ENCODE measurements at regions not wholly inside any gene's neighbourhood (a gene's known extent, or its start where the extent isn't known, plus 50 kb on each side); places are given as distances from the start of the nearest gene placed in this dataset.

DNA sequence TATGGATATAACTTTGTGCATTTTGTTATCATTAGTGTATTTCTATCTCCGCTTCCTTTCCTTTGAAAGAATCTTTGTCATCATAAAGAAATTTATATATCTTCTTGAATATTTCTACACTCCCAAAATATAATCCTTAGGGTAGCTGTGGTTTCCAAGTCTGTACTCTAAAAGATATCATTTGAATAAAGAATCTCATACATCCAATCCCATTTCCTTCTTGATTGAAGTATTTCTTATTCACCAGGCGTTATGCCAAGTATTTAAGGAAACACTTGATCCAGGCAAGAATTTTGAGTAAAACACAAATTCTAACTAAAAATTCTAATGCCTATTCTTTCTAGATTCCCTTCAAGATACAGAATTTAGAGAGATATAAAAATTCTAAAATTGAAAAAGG is 821.8 kb downstream of the GALC start:
- no peak for DNase-seq (ENCODE audit: low read depth in 2 of 2)

DNA sequence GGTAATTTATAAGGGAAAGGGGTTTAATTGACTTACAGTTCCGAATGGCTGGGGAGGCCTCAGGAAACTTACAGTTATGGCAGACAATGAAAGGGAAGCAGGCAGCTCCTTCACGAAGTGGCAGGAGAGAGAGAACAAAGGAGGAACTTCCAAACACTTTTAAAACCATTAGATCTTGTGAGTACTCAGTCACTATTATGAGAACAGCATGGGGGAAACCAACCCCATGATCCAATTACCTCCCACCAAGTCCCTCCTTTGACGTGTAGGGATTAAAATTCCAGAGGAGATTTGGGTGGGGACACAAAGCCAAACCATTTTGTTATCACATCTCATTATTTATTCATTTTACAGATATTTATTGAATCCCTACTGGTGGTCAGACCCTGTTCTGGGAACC is 822.8 kb downstream of the GALC start:
- no peak for DNase-seq (ENCODE audit: low read depth in 2 of 2)

- no peak for DNase-seq (ENCODE audit: low read depth in 2 of 2)
Measured at GRCh38 chr14:87169362-87169761, 823.6 kb downstream of the GALC start.

GRCh38 chr14:87161502-87161901 is 831.5 kb downstream of the GALC start:
- DNase-seq (ENCODE audit: low read depth in 2 of 2), result no peak

DNA sequence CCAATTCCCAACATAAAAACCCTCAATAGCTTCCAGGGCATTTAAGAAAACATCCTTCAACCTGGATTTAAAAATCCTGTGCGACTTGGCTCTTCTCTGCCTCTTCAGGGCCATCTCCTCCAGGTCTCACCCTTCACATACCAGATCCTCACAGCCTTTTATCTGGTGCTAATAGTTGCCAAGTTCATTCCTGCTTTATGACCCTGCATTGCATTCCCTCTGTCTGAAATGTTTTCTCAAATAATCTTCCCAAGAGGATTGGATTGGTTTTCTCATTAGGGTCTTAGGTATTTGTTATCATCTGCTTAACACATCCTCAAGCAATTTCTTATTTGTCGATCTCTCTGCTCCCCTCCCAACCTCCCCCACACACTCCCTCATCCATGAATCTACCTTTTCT is 832.0 kb downstream of the GALC start:
- DNase-seq (ENCODE audit: low read depth in 2 of 2), result no peak

- no peak for DNase-seq (ENCODE audit: low read depth in 2 of 2)
Measured at GRCh38 chr14:87158283-87158682, 834.7 kb downstream of the GALC start.

DNA sequence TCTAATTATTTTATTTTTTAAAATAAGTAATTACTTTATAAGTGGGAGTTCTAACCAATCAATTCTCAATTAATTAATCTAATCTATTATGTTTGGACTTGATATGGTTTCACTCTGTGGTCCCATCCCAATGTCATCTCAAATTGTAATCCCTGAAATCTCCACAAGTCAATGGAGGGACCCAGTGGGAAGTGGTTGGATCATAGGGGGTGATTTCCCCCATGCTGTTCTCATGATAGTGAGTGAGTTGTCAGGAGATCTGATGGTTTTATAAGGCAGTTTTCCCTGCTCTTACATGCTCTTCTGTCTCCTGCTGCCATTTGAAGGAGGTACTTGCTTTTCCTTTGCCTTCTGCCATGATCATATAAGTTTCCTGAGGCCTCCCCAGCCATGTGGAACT is 836.1 kb downstream of the GALC start:
- no peak for DNase-seq (ENCODE audit: low read depth in 2 of 2)

DNA sequence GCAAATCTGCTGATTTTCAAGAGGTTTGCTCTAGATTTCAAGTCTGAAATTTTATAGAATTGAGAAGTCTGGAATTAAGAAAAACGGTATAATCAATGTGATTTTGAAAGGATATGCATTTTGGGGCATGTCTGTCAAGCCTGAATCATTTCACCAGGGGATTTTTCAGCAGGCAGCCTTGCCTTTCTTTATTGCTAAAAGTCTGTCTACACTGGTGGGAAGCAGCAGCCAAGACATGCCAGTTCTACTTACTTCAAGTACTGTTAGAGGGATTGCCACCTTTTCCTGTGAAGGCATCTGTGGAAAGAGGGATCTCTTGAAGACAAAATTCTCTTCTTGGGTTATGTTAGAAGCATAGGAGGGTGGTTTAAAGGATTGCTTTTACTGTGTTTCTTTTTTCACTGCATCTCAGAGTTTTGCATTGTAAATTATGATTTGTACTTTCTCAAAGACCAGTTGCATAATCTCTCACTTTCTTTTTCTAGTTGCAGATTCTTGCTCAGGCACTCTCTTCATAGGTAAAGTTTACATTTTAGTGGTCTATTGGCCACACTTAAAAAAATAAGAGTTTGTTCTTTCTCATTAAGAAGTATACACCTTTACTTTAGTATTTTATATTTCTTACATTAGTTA is 837.0 kb downstream of the GALC start:
- DNase-seq (ENCODE audit: low read depth in 2 of 2), result no peak

GRCh38 chr14:87153901-87154300 is 839.1 kb downstream of the GALC start:
- DNase-seq (ENCODE audit: low read depth in 2 of 2), result no peak

- DNase-seq (ENCODE audit: low read depth in 2 of 2), result no peak
Measured at GRCh38 chr14:87153391-87153790, 839.6 kb downstream of the GALC start.

GRCh38 chr14:87152693-87153092 is 840.3 kb downstream of the GALC start:
- no peak for DNase-seq (ENCODE audit: low read depth in 2 of 2)

- no peak for DNase-seq (ENCODE audit: low read depth in 2 of 2)
Measured at GRCh38 chr14:87149583-87150354, 843.2 kb downstream of the GALC start.

DNA sequence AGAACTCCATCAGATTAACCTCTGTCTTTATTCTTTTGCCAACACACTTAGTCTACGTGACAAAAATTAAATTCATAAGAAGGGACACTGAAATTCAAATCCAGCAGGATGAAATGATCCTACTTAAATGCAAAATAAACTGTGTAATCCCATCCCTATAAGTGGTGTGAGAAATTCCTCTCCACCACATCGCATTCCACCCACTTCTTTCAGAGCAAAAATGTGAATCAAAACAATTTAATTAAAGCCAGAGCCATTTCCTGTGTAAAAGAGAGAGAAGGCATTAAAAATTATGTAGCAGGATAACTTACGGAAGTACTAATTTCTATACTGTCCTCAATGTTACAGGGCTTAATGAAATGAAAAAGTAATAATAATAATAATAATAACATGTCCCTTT is 844.3 kb downstream of the GALC start:
- no peak for DNase-seq (ENCODE audit: low read depth in 2 of 2)

GRCh38 chr14:87142551-87143211 is 850.3 kb downstream of the GALC start:
- DNase-seq (ENCODE audit: low read depth in 2 of 2), result no peak

GRCh38 chr14:87141801-87142200 is 851.2 kb downstream of the GALC start:
- no peak for DNase-seq (ENCODE audit: low read depth in 2 of 2)

- no peak for DNase-seq (ENCODE audit: low read depth in 2 of 2)
Measured at GRCh38 chr14:87139299-87139698, 853.7 kb downstream of the GALC start.

DNA sequence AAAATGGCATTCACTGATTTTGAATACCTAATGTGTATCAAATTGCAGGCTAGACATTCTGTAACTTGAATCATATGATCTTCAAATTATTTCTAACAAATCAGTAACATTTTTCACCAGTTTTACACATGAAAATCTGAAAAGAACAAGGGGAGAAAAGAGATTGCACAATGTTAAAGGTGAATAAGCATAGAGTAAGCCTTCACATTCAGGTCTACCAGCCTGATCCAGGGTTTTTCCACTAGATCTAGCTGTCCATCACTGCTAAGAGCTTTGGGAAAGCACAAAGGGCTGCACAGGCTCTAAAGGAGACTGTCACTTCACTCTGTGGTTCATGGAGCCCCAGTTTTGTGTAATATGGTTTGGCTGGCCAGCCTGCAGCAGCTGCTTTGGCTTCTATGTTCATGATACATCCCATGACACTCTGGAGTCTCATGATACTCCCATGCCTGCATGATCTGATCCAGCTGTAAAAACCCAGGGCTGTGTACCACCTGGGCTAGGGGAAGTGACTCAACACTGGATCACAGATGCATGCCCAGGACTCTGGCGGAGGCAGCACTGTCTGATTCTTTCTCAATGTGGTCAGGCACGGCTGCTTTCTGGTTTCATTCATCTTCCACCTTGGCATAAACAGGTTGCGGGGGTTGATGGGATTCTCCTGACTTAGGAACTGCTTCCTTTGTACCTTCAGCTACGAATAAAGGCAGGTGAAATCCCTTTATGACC is 859.7 kb downstream of the GALC start:
- DNase-seq (ENCODE audit: low read depth in 2 of 2), result no peak

- DNase-seq (ENCODE audit: low read depth in 2 of 2), result no peak
Measured at GRCh38 chr14:87131879-87132278, 861.1 kb downstream of the GALC start.

DNA sequence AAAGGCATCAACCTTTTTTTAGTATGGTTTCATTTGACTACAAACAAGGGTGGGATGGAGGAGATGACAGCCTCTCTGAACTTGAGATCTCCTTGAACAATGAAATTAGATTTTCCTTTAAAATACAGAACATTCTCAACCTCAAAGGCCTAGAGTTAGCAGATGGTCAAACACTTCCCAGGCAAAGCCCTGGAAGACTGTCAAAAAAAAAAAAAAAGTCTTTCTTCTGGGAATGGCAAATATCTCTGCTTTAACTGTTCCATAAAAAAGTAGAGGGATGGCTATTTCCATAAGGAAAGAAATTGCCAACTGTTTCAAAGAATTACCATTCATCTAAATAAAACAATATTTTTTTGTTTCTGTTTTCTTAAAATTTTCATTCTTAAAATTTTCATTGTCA is 870.8 kb downstream of the GALC start:
- DNase-seq (ENCODE audit: low read depth in 2 of 2), result no peak

DNA sequence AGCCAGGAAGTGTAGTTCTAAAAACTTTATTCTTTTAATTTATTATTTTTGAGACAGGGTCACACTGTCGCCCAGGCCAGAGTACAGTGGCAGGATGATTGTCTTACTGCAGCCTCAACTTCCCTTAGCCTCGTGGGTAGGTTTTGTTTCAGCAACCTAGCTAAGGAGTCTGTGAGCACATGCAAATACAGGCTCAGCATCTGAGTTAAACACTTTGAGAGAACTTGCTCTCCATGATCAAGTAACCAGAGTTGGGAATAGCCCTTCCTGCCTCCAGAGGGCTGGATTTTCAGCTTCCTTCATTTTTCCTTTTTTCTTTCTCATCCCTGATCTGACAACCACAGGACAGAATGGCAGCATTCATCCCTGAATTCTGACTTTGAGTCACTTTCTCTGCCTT is 871.3 kb downstream of the GALC start:
- DNase-seq (ENCODE audit: low read depth in 2 of 2), result no peak

- DNase-seq (ENCODE audit: low read depth in 2 of 2), result no peak
Measured at GRCh38 chr14:87115234-87115633, 877.7 kb downstream of the GALC start.

DNA sequence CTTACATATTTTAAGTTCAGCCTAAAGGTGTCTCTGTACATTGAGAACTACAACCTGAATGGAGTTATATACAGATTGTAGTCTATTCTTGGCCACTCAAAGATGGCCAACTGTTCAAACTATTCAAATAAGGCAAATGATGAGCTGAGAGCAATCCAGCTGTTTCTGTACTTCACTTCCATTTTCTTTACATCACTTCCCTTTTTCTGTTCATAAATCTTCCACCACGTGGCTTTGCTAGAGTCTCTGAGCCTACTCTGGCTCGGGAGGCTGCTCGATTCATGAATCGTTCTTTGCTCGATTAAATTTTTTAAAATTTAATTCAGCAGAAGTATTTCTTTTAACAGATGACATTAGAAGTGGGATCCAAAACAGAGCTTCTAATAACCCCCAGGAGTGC is 879.7 kb downstream of the GALC start:
- no peak for DNase-seq (ENCODE audit: low read depth in 2 of 2)

Data from stimulated activated CD8-positive, alpha-beta memory T cell treated with anti-CD3 and anti-CD28 coated beads, Interleukin-7, amount 100 ng/mL, for 1 hour (primary cell).